Activated gamma-delta T cell treated with Interleukin-2 at 50 U/mL for 16 hours (primary cell): ENCODE measurements at regions not wholly inside any gene's neighbourhood (a gene's known extent, or its start where the extent isn't known, plus 50 kb on each side); places are given as distances from the start of the nearest gene placed in this dataset.
"Not testable (repeated sequence)": the region's sequence is repeated elsewhere in the genome, so short reads cannot be mapped to it uniquely, and the experiment has no call there.

Experiments used
- DNase-seq: peaks from one replicate; pipeline ENCODE4 v3.0.0-alpha.2; 2020

- no peak for DNase-seq
These were observed 213.0 kb upstream of the IL12B start for GRCh38 chr5:159543326-159543725.

- no peak for DNase-seq
These were observed 214.9 kb upstream of the IL12B start for GRCh38 chr5:159545156-159545555.

DNA sequence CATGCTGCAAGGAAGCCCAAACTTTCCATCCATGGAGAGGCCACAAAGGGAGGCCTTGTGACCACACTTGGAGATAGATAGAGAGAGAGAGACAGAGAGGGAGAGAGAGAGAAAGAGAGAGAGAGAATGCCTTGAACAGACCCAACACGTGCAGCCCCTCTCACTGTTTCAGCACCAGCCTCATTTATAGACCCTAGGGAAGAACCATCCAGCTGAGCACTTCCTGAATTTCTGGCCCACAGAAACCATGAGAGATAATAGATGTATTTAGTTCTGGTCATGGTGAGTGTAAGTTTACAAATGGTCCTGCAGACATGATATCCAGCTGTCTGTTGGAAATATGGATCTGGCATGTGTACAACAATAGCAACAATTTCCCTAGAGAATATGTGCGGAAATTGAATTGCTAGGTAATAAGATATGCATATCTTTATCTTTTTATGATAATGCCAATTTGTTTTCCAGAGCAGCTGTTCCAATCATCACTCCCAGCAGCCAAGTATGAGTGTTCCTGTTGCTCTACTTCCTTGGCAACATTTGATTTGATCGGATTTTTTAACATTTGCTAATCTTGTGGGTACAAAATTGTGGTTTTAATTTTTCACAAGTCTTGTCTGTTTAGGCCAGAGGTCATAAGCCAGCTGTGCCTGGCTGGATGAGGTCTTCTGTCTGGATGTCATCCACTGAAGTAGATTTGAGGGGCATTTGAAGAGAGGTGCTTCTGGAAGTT lies 217.3 kb upstream of the IL12B start:
- no peak for DNase-seq

DNA sequence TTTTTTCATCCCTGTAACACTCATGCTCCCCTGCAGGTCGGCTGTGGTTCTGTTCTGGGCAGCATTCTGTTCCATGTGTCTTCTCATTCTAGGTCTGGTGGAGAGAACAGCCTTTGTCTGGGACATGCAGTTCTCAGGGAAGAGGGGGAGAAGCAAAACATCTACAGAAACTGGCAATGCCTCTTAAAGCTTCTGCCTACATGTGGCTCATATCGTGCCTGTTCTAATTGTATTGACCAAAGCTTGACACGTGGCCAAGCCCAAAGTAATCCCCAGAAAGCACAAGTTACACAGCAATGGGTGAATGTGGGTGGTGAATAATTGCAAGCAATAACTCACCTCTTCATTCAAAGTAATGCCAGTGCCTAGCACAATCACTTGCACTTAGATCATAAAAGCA lies 218.2 kb upstream of the IL12B start:
- no peak for DNase-seq

DNA sequence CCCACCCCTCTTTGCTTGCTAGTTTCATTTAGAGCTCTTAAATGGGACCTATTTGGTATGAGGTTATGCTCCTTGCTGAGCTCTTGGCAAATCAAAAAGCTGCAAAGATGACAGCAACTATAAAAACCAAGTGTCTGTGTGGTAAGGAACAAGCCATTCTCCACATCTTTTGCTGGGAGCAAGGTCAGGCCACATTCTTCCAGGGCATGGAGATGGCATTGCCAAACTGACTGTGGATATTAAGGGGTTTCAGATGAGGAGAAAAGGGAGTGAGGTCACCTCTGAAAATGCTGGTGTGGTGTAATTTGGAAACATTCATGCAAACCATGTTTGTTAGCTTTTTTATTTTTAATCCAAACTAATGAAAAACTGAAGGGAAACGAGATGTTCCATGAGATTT lies 218.8 kb upstream of the IL12B start:
- DNase-seq: no peak

DNA sequence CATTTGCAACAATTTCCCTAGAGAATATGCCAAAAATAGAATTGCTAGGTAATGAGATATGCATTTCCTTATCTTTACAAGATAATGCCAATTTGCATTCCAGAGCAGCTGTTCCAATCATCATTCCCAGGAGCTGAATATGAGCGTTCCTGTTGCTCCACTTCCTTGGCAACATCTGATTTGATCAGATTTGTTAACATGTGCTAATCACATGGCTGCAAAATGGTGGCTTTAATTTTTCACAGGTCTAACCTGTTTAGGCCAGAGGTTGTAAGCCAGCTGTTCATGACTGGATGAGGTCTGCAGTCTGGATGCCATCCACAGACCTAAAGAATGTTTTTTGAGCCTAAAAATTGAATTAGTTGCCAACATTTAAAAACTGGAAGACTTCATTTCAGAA lies 220.7 kb upstream of the IL12B start:
- no peak for DNase-seq

DNA sequence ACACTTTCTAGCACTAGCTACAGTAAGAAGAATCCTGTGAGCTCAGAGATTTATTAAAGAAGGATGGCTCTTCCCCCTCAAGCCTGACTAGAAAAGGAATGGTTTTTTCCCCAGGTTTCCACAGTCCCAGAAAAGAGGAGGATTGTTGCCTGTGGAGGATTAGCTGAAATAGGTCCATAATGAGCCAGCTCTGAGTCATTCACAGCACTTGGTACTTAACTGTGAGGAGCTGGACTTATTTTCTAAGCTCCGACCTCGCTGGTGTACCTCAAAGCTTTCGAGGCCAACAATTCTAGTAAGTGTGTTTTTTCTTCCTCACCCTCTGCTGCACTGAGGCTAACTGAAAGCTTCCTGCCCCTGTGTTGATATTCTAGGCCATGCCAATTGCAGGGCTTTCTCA lies 222.5 kb upstream of the IL12B start:
- no peak for DNase-seq

GRCh38 chr5:159553792-159554191 lies 223.5 kb upstream of the IL12B start:
- DNase-seq: no peak

DNA sequence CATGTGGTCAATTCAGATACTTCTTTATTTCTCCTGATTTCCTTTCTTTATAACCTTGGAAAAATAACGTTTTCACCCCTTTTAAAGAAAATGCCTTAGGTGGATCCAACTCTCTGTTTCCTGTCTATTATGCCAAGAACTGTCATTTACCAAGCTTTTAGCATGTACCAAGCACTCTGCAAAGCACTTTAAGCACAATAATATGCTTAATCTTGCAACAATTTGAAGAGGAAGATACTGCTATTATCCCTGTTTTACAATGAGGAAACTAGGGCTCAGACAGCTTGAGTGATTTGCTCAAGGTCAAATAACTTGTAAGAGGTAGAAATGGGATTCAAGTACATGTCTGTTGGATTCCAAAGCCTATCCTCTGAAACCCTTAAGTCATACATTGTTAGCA lies 224.8 kb upstream of the IL12B start:
- DNase-seq: no peak

GRCh38 chr5:159559337-159559736 lies 229.1 kb upstream of the IL12B start:
- DNase-seq: no peak

DNA sequence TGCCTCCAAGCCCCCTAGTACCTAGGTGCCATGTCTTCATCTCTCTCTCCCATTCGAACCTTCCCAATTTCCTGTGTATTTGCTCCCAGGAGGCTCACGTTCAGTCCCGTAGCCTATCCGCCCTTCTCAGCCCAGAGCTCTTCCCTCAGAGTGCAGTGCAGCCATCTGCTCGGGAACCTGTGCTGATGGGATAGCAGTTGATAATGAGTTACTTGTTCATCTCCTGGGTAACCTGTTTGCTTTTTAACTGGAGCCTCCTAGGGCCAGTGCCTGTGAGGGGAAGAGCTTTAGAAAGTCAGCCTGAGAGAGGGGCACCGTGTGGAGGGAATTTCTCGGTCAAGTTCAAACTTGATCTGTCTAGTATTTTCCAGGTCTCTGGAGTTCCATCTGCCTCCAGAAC lies 229.8 kb upstream of the IL12B start:
- DNase-seq: no peak

- DNase-seq: no peak
These were observed 233.7 kb upstream of the IL12B start for GRCh38 chr5:159564031-159564430.

- no peak for DNase-seq
These were observed 236.5 kb upstream of the IL12B start for GRCh38 chr5:159566832-159567231.

GRCh38 chr5:159567461-159567860 lies 237.2 kb upstream of the IL12B start:
- DNase-seq: no peak

GRCh38 chr5:159571501-159572244 lies 241.4 kb upstream of the IL12B start:
- DNase-seq: no peak

DNA sequence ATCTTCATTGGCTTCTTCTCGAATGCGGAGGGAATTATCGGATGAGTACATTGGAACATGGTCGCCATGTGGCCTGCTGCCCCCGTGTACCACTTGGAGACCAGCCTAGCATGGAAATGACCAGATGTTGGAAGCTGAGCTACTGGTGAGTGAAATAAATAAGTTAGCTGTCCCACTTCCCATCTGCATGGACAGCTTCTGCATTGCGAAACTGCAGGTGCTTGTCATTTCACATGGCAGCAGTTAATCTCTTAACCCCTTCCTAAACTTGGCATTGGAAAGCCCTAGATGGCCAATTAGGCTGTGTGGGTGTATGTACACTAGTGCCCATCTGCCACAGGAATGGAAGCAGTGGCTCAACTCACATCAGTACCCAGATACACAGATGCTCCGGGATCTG lies 246.6 kb upstream of the IL12B start:
- DNase-seq: no peak

DNA sequence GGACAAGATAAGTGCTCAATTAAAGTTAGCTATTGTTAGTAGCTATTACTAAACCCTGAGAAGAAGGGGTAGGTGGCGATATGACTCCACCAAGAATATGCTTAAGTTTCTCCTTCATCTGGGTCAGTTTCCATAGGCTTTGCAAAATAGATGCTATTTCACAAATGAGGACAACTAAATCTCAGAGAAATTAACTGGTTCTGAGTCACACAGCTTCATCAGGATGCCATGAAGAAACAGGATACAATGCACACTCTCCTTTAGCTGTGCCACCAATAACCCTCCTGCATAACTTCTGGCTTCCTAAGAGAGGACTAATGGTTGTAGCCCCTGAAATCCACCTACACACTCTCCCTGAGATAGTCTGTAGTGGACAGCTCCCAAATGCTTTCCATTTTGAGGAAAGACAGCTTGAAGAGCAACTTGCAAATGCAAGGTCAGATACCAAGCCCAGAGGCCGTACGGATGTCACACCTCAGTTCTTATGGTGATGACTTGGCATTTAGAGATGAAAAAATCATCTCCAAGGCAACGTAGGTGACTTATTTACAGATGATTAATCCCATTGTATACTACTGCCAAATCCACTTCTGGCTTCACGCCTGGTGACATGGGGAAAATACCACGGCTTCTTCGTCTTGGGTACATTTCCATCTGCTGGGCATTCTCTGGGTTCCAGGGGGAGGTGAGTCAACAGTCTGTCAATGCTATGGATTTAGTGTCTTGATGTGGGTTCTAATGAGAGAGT lies 251.4 kb upstream of the IL12B start:
- no peak for DNase-seq

GRCh38 chr5:159582756-159583541 lies 252.7 kb upstream of the IL12B start:
- DNase-seq: no peak

DNA sequence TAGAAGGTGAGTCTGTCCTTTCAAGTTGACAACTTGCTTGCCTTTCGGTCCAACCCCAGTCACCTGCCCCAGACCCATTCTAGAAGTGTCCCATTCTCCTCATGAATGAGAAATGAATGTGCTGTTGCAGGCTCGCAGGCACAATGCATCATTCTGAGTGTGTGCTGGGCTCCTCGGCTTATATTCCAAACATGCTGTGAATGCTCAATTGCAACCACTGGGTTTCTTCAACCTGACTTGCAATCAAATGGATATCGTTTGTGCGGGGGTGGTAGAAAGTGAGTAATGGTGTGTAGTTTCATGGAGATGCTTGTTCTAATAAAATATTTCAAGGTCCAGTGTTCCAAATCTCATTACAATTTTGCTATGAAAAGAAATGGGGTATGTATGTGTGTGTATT lies 256.6 kb upstream of the IL12B start:
- no peak for DNase-seq

GRCh38 chr5:159588941-159589340 lies 258.7 kb upstream of the IL12B start:
- no peak for DNase-seq

- no peak for DNase-seq
These were observed 263.3 kb upstream of the IL12B start for GRCh38 chr5:159593518-159594073.

DNA sequence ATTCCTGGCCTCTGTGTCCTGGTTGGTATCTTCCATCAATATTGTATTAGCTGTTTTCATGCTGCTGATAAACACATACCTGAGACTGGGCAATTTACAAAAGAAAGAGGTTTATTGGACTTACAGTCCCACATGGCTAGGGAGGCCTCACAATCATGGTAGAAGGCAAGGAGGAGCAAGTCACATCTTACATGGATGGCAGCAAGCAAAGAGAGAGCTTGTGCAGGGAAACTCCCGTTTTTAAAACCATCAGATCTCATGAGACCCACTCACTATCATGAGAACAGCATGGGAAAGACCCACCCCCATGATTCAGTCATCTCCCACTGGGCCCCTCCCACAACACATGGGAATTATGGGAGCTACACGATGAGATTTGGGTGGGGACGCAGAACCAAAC lies 265.3 kb upstream of the IL12B start:
- not testable (repeated sequence) for DNase-seq

- DNase-seq: no peak
These were observed 270.9 kb upstream of the IL12B start for GRCh38 chr5:159601216-159601615.
